ENCODE measurements at regions not wholly inside any gene's neighbourhood (a gene's known extent, or its start where the extent isn't known, plus 50 kb on each side); places are given as distances from the start of the nearest gene placed in this dataset.

DNA sequence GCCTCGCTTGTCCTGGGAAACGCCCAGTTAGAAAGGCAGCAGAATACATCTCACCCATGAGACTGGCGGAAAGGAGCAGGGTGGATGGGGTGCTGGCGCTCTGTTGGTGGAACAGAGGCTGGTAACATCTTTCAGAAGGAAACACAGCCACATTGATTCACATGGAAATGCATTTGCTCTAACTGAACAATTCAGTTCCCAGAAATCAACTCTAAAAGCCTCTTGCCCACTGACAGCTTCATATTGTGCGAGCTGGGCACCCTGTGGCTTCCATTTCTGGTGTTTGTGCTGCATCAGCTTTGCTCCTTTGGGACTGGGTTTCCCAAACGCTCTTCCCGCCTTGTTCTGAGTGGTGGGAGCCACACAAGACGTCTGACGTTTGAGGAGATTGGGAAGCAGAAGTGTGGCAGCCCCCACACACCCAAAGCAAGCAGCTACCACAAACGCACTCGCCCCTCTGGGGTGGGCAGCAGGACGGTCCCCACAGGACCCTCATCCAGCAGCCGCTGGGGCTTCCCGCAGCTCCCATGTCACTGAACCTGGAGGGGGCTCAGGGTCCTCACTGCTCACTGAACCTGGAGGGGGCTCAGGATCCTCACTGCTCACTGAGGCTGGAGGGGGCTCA lies 229.5 kb downstream of the ERMARD start:
- Histone ChIP-seq H3K36me3 (no peaks in the 10 kb centered on the region), H3K4me3 (ENCODE audit: low read depth, low read length) (no peak overlapping the region), H3K27me3 (ENCODE audit: insufficient read depth, low read depth, severe bottlenecking) (no peaks in the 10 kb centered on the region), H3K27ac (no peak overlapping the region), H3K9me3 (ENCODE audit: severe bottlenecking) (no peaks in the 10 kb centered on the region)
- TF ChIP-seq, protein P1, sequence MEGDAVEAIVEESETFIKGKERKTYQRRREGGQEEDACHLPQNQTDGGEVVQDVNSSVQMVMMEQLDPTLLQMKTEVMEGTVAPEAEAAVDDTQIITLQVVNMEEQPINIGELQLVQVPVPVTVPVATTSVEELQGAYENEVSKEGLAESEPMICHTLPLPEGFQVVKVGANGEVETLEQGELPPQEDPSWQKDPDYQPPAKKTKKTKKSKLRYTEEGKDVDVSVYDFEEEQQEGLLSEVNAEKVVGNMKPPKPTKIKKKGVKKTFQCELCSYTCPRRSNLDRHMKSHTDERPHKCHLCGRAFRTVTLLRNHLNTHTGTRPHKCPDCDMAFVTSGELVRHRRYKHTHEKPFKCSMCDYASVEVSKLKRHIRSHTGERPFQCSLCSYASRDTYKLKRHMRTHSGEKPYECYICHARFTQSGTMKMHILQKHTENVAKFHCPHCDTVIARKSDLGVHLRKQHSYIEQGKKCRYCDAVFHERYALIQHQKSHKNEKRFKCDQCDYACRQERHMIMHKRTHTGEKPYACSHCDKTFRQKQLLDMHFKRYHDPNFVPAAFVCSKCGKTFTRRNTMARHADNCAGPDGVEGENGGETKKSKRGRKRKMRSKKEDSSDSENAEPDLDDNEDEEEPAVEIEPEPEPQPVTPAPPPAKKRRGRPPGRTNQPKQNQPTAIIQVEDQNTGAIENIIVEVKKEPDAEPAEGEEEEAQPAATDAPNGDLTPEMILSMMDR (IDR thresholded peaks at IDR 0.05; ENCODE audit: low read depth, low read length): no peak
- no peak for DNase-seq

DNA sequence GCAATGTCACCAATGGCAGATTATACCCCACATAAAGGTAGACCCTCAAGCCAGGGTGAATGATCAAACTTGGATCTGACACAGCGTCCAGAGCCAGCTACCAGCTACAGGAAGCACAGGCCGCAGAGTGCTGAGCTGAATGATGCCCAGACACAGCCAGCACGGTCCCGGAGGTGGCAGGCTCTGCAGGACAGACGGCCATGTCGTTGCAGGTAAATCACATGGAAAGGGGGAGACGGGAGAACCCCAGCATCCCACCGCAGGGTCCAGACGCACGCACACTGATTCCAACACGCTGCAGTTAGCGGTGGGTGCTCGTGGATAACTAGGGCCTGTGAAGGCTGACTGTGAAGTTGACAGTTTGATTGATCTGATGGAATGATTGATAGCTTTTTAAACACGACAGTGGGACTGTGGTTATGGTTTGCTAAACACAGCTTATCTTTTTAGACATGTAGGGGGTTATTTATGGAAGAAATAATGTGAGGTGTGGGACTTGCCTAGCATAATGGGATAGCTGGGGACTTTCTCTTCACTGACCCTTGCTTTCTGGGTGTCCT lies 228.5 kb downstream of the ERMARD start:
- no peaks in the 10 kb centered on the region for H3K27me3 ChIP-seq (ENCODE audit: insufficient read depth, low read depth, severe bottlenecking)
- H3K27ac ChIP-seq: no peak overlapping the region
- no peaks in the 10 kb centered on the region for H3K36me3 ChIP-seq
- no peak for DNase-seq
- no peak overlapping the region for H3K4me3 ChIP-seq (ENCODE audit: low read depth, low read length)
- no peaks in the 10 kb centered on the region for H3K9me3 ChIP-seq (ENCODE audit: severe bottlenecking)
- TF ChIP-seq, protein P1 (IDR thresholded peaks at IDR 0.05; ENCODE audit: low read depth, low read length): no peak

DNA sequence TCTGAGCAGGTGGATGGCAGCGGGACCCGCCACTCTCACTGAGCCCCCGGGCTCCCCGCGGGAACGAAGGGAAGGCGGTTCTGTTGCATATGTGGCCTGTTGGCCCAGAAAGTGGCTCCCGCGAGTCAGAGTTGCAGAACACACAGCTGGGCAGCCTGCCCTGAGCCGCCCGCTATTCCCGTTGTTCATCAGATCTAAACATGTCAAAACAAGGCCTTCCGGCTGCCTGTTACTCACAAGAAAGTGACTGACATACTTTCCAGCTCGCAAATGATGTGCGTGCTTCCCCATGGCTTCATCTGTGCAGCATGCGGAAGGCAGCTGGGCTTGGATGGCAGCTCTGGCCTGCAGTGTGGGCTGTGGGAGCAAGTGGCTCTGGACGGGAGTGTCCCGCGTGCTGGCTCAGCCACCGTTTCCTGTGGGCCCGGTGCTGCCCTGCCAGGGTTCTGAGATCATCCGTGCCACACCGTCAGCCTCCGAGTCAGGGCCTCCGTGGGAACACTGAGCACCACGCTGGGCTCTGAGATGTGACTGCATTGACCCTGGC lies 227.3 kb downstream of the ERMARD start:
- no peaks in the 10 kb centered on the region for H3K27me3 ChIP-seq (ENCODE audit: insufficient read depth, low read depth, severe bottlenecking)
- no peak overlapping the region for H3K4me3 ChIP-seq (ENCODE audit: low read depth, low read length)
- no peaks in the 10 kb centered on the region for H3K36me3 ChIP-seq
- DNase-seq: no peak
- H3K27ac ChIP-seq: no peak overlapping the region
- H3K9me3 ChIP-seq (ENCODE audit: severe bottlenecking): no peaks in the 10 kb centered on the region
- TF ChIP-seq, protein P1 (IDR thresholded peaks at IDR 0.05; ENCODE audit: low read depth, low read length): no peak

DNA sequence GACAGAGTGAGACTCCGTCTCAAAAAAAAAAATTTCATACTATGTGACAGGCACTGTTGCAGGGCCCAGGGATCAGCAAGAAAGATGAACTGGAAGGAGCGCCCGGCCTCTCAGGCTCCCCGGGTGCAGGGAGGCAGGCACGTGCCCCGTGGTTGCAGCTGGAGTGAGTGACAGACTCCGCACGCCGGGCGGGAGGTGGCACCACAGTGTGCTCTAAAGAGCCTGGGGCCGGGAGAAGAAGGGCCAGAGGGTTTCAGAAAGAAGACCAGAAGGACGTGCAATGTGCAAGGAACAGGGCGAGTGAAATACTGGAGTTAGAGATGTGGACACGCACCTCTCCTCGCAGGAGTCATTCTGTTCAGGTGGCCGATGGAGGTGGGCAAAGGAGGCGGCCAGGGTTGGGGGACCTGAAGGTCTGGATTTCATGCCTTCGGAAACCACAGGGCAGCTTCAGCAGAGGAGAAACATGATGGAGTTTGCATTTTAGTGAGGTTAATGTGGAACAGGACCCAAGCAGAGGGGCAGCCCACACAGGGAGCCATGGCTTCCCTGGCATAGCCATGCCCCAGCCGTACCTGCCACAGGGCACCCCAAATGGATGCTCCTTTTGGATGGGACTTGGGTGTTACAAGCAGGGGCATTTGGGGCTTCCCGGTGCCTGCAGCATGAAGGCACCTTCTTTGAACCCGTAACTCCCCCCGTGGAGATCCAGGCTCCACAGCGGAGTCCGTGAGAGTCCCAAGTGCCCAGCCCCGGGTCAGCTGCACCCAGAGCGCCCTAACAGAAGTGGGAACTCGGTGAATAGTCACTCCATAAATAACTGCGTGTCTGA lies 226.2 kb downstream of the ERMARD start:
- H3K4me3 ChIP-seq (ENCODE audit: low read depth, low read length): no peak overlapping the region
- TF ChIP-seq, protein P1 (IDR thresholded peaks at IDR 0.05; ENCODE audit: low read depth, low read length): no peak
- DNase-seq: no peak

DNA sequence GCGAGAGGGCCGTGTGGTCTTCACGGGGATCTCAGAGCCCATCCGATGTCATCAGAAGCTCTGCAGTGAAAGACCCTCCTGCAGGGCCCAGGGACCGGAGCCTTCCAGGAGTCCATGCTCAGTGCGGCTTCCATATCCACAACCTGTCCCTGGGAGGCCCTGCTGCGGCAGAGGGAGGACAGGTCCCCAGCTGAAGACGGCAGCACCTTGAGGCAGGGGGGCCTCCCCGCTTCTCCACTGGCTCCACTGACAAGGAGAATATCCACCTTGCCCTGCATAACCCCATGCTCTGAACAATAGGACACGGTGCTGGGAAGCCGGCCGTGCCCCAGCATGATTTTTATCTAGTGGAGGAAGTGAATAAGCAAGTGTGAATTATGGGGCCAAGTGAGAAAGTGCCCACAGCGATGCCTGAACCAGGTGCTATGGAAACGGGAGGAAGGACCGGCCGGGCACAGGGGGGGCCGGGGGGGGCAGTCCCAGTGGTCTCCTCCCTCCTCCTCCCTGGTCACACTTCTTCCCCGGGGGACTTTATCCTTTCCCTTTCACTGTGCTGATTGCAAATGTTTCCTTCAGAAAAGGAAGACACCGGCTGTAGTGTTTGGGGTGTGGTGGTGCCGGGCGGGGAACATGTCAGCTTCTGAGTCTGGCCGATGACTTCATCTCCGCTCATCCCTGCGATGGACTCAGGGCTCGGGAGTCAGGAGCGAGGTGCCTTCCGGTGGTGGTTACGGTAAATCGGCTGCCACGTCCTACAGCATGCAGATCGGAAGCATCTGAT lies 225.1 kb downstream of the ERMARD start:
- Histone ChIP-seq H3K27ac (no peak overlapping the region), H3K9me3 (ENCODE audit: severe bottlenecking) (no peaks in the 10 kb centered on the region), H3K27me3 (ENCODE audit: insufficient read depth, low read depth, severe bottlenecking) (no peaks in the 10 kb centered on the region), H3K4me3 (ENCODE audit: low read depth, low read length) (no peak overlapping the region), H3K36me3 (no peaks in the 10 kb centered on the region)
- TF ChIP-seq, protein P1 (IDR thresholded peaks at IDR 0.05; ENCODE audit: low read depth, low read length): no peak
- no peak for DNase-seq

More for the DNA sequence above, 226.2 kb downstream of the ERMARD start:
- Histone ChIP-seq H3K27ac (no peak overlapping the region), H3K9me3 (ENCODE audit: severe bottlenecking) (no peaks in the 10 kb centered on the region), H3K36me3 (no peaks in the 10 kb centered on the region), H3K27me3 (ENCODE audit: insufficient read depth, low read depth, severe bottlenecking) (no peaks in the 10 kb centered on the region)
